ENCODE measurements at regions not wholly inside any gene's neighbourhood (a gene's known extent, or its start where the extent isn't known, plus 50 kb on each side); places are given as distances from the start of the nearest gene placed in this dataset.

GRCh38 chr5:98085593-98085992 lies 687.9 kb upstream of the RGMB start:
- DNase-seq, result no peak

GRCh38 chr5:98095072-98095471 lies 678.4 kb upstream of the RGMB start:
- DNase-seq, result no peak

GRCh38 chr5:98096155-98096554 lies 677.3 kb upstream of the RGMB start:
- no peak for DNase-seq

GRCh38 chr5:98099448-98100105 lies 673.9 kb upstream of the RGMB start:
- DNase-seq, result no peak

- DNase-seq, result no peak
Observed at GRCh38 chr5:98101131-98101530, 672.3 kb upstream of the RGMB start.

- no peak for DNase-seq
Observed at GRCh38 chr5:98102936-98103335, 670.5 kb upstream of the RGMB start.

GRCh38 chr5:98103807-98104206 lies 669.7 kb upstream of the RGMB start:
- no peak for DNase-seq

- no peak for DNase-seq
Observed at GRCh38 chr5:98104454-98105188, 668.8 kb upstream of the RGMB start.

GRCh38 chr5:98105681-98106080 lies 667.8 kb upstream of the RGMB start:
- no peak for DNase-seq

- DNase-seq, result no peak
Observed at GRCh38 chr5:98106116-98107031, 667.1 kb upstream of the RGMB start.

GRCh38 chr5:98108497-98108896 lies 665.0 kb upstream of the RGMB start:
- DNase-seq, result no peak

- no peak for DNase-seq
Observed at GRCh38 chr5:98109561-98110006, 663.9 kb upstream of the RGMB start.

GRCh38 chr5:98110282-98110691 lies 663.2 kb upstream of the RGMB start:
- DNase-seq, result no peak

- no peak for DNase-seq
Observed at GRCh38 chr5:98110791-98111190, 662.7 kb upstream of the RGMB start.

GRCh38 chr5:98111686-98112085 lies 661.8 kb upstream of the RGMB start:
- DNase-seq, result no peak

GRCh38 chr5:98121036-98121936 lies 652.2 kb upstream of the RGMB start:
- no peak for DNase-seq

- DNase-seq, result no peak
Observed at GRCh38 chr5:98128271-98128670, 645.2 kb upstream of the RGMB start.

- no peak for DNase-seq
Observed at GRCh38 chr5:98128846-98129245, 644.6 kb upstream of the RGMB start.

GRCh38 chr5:98130261-98131035 lies 643.0 kb upstream of the RGMB start:
- no peak for DNase-seq

- DNase-seq, result no peak
Observed at GRCh38 chr5:98144116-98144515, 629.3 kb upstream of the RGMB start.

- no peak for DNase-seq
Observed at GRCh38 chr5:98144710-98145109, 628.8 kb upstream of the RGMB start.

GRCh38 chr5:98157368-98157767 lies 616.1 kb upstream of the RGMB start:
- no peak for DNase-seq
